SU-DHL-6 (cell line): ENCODE measurements at regions not wholly inside any gene's neighbourhood (a gene's known extent, or its start where the extent isn't known, plus 50 kb on each side); places are given as distances from the start of the nearest gene placed in this dataset.
"Not testable (repeated sequence)": the region's sequence is repeated elsewhere in the genome, so short reads cannot be mapped to it uniquely, and the experiment has no call there.

Experiments used
- H2AFZ ChIP-seq: fragments of 200-600 bp; sonication (generic); 2 replicates; pipeline ENCODE4 v1.6.1; 2014; ENCODE audit warnings: low read depth, mild to moderate bottlenecking, moderate library complexity, mixed read lengths, antibody characterized with exemption, low read length; ENCODE audit not compliant: severe bottlenecking
- H3F3A ChIP-seq: fragments of 200-600 bp; shearing (Covaris generic); 2 replicates; pipeline ENCODE4 v1.6.0; 2016; ENCODE audit warnings: antibody characterized with exemption, mild to moderate bottlenecking; ENCODE audit not compliant: insufficient read depth
- H3K27ac ChIP-seq: fragments of 200-600 bp; sonication (generic); 2 replicates; pipeline ENCODE4 v1.5.1; 2016; ENCODE audit warnings: low read depth, mild to moderate bottlenecking, low read length, moderate library complexity, mixed read lengths
- H3K27me3 ChIP-seq: fragments of 200-600 bp; sonication (generic), shearing (Covaris generic); 2 replicates; pipeline ENCODE4 v1.6.0; 2014; ENCODE audit warnings: mild to moderate bottlenecking, low read length
- H3K36me3 ChIP-seq: fragments of 200-600 bp; sonication (generic); 2 replicates; pipeline ENCODE4 v1.6.1; 2014; ENCODE audit warnings: mild to moderate bottlenecking, low read length, mixed read lengths
- H3K4me2 ChIP-seq: fragments of 300-600, 200-600 bp; shearing (Covaris generic), sonication (generic); 2 replicates; pipeline ENCODE4 v1.6.0; 2014; ENCODE audit warnings: low read length, low read depth, mild to moderate bottlenecking; ENCODE audit not compliant: poor library complexity, severe bottlenecking
- H3K4me3 ChIP-seq: fragments of 200-600 bp; sonication (generic); 2 replicates; pipeline ENCODE4 v1.5.1; 2014; ENCODE audit warnings: antibody characterized with exemption, low read length, mild to moderate bottlenecking, mixed read lengths; ENCODE audit not compliant: insufficient read depth, poor library complexity, severe bottlenecking
- H3K79me2 ChIP-seq: fragments of 200-600 bp; sonication (generic); 2 replicates; pipeline ENCODE4 v1.6.1; 2014; ENCODE audit warnings: mild to moderate bottlenecking, low read length, moderate library complexity; ENCODE audit not compliant: insufficient read depth
- H3K9ac ChIP-seq: fragments of 200-600 bp; sonication (generic); 2 replicates; pipeline ENCODE4 v1.7.0; 2014; ENCODE audit warnings: mild to moderate bottlenecking, low read length
- H3K9me2 ChIP-seq: fragments of 200-600 bp; sonication (generic); replicated peaks from 2 replicates; pipeline ENCODE4 v1.6.1; 2014; ENCODE audit warnings: low read length; ENCODE audit not compliant: insufficient read depth
- H3K9me3 ChIP-seq: fragments of 200-600 bp; sonication (generic); 2 replicates; pipeline ENCODE4 v1.6.1; 2014; ENCODE audit warnings: low read length, mixed read lengths; ENCODE audit not compliant: insufficient read depth
- H4K20me1 ChIP-seq: fragments of 200-600 bp; sonication (generic); 2 replicates; pipeline ENCODE4 v1.6.1; 2014; ENCODE audit warnings: low read depth, mild to moderate bottlenecking, antibody characterized with exemption, low read length, moderate library complexity, mixed read lengths
- CTCF ChIP-seq: fragments of 200-600 bp; sonication (generic); IDR thresholded peaks from one replicate; pipeline ENCODE4 v1.5.1; 2017; ENCODE audit warnings: antibody characterized with exemption, mild to moderate bottlenecking, low read length, moderate library complexity; ENCODE audit not compliant: insufficient read depth, poor library complexity, severe bottlenecking
- EZH2phosphoT487 ChIP-seq: fragments of 200-600 bp; sonication (generic), shearing (Covaris generic); conservative IDR thresholded peaks from 2 replicates; pipeline ENCODE4 v1.6.1; 2018; ENCODE audit warnings: mild to moderate bottlenecking, antibody characterized with exemption, low read length, moderate library complexity, mixed read lengths

DNA sequence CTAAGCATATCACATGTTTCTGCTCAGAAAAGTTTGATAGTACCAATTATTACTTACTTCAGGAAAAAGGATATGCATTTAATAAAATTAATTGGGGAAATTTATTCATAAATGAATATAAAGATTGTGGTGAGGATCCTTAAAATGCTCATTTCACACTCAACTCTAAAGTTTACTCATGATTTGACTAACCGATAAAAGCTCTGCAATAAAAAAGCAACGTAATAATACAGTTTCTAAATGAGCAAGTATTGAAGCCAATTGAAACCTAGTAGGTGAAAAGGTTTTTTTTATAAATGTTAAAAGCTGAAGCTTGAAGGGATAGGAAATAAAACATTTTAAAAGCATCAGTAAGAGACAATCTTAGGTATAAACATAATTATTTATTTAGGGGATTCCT, 308.3 kb upstream of the STEAP1 start:
- no peaks in the 10 kb centered on the region for H3K79me2 ChIP-seq
- H3K9me3 ChIP-seq, result no peaks in the 10 kb centered on the region
- no peak overlapping the region for H3K27ac ChIP-seq
- no peaks in the 10 kb centered on the region for H3K9me2 ChIP-seq
- TF ChIP-seq EZH2phosphoT487 (no peak), CTCF (no peak)
- H2AFZ ChIP-seq, result no peak overlapping the region
- H3K4me2 ChIP-seq, result no peak overlapping the region
- no peak overlapping the region for H3K4me3 ChIP-seq
- H3K27me3 ChIP-seq, result no peaks in the 10 kb centered on the region
- H3K9ac ChIP-seq, result no peak overlapping the region
- H3F3A ChIP-seq, result no peaks in the 10 kb centered on the region
- H3K36me3 ChIP-seq, result no peaks in the 10 kb centered on the region
- no peaks in the 10 kb centered on the region for H4K20me1 ChIP-seq

DNA sequence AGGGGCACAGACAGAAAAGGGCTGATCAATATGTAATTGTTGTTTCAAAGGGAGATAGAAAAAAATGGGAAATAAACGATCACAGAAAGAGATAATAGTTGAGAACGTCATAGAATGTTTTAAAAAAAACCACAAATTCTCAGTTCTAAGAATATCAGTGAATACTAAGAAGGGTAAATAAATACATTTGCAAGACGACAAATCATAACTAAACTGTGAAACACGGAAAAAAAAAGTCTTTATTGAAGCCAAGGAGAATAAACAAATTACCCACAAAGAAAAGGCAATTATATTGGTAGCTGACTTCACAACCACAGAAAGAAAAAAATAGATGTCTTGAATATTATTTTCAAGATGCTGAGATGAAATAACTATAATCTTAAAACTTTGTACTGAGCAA, 305.2 kb upstream of the STEAP1 start:
- Histone ChIP-seq H2AFZ (no peak overlapping the region), H3K27me3 (no peaks in the 10 kb centered on the region), H3K27ac (no peak overlapping the region), H3K9me3 (no peaks in the 10 kb centered on the region), H3F3A (no peaks in the 10 kb centered on the region), H3K4me3 (no peak overlapping the region), H3K4me2 (no peak overlapping the region), H3K9ac (no peak overlapping the region), H3K36me3 (no peaks in the 10 kb centered on the region), H4K20me1 (no peaks in the 10 kb centered on the region), H3K79me2 (no peaks in the 10 kb centered on the region), H3K9me2 (no peaks in the 10 kb centered on the region)
- TF ChIP-seq EZH2phosphoT487 (no peak), CTCF (no peak)

DNA sequence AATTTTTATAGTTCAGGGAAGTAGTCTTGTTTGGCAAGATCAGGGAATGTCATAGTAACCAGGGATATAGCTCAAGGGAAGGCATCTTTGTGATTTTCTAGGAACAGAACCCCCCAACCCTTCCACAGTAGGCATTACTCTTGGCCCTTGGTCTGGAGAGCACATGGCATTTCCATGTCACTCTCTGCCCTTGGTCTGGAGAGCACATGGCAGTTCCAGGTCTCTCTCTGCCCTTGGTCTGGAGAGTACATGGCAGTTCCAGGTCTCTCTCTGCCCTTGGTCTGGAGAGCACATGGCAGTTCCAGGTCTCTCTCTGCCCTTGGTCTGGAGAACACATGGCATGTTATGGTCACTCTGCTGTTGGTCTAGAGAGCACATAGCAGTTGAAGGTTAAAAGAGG, 297.2 kb upstream of the STEAP1 start:
- not testable (repeated sequence) for H3K27ac ChIP-seq, H3K9me2 ChIP-seq, H3K9ac ChIP-seq, H3K4me3 ChIP-seq, H3K27me3 ChIP-seq, H3K9me3 ChIP-seq, H2AFZ ChIP-seq, H3K36me3 ChIP-seq, H4K20me1 ChIP-seq, H3F3A ChIP-seq, H3K79me2 ChIP-seq, H3K4me2 ChIP-seq

- TF ChIP-seq EZH2phosphoT487 (no peak), CTCF (no peak)
- Histone ChIP-seq H3K9ac (no peak overlapping the region), H4K20me1 (no peaks in the 10 kb centered on the region), H3K27me3 (no peaks in the 10 kb centered on the region), H3F3A (no peaks in the 10 kb centered on the region), H2AFZ (no peak overlapping the region), H3K4me3 (no peak overlapping the region), H3K9me3 (peaks cover 6% of the 10 kb centered on the region; the same call in 1 of the 2 replicates), H3K36me3 (no peaks in the 10 kb centered on the region), H3K9me2 (no peaks in the 10 kb centered on the region), H3K79me2 (no peaks in the 10 kb centered on the region), H3K27ac (no peak overlapping the region), H3K4me2 (no peak overlapping the region)
These were observed 296.5 kb upstream of the STEAP1 start for GRCh38 chr7:89857767-89858166.
